ENCODE measurements at regions not wholly inside any gene's neighbourhood (a gene's known extent, or its start where the extent isn't known, plus 50 kb on each side); places are given as distances from the start of the nearest gene placed in this dataset.

DNA sequence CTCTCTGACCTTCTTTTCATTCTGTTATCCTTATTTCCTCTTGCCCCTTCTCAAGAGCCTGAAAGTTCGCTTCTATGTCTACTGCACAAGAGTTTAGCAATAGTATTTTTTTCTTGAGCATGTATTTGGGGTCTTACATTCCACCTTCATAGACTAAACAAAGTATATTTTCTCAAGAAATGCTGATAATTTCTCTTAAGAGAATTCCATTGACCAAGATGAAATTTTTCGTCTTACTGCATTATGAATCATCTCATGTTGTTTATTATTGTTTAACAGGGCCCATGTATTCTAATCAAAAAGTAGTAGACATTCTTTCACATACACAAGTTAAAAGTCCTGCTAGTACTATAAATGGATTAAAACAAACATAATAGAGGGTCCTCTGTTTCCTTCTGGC lies 219.3 kb downstream of the C12orf50 start:
- TF ChIP-seq POLR2A (IDR thresholded peaks at IDR 0.05), result no peak
- TF ChIP-seq, protein P1, sequence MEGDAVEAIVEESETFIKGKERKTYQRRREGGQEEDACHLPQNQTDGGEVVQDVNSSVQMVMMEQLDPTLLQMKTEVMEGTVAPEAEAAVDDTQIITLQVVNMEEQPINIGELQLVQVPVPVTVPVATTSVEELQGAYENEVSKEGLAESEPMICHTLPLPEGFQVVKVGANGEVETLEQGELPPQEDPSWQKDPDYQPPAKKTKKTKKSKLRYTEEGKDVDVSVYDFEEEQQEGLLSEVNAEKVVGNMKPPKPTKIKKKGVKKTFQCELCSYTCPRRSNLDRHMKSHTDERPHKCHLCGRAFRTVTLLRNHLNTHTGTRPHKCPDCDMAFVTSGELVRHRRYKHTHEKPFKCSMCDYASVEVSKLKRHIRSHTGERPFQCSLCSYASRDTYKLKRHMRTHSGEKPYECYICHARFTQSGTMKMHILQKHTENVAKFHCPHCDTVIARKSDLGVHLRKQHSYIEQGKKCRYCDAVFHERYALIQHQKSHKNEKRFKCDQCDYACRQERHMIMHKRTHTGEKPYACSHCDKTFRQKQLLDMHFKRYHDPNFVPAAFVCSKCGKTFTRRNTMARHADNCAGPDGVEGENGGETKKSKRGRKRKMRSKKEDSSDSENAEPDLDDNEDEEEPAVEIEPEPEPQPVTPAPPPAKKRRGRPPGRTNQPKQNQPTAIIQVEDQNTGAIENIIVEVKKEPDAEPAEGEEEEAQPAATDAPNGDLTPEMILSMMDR (IDR thresholded peaks at IDR 0.05), result no peak
